ENCODE measurements at regions not wholly inside any gene's neighbourhood (a gene's known extent, or its start where the extent isn't known, plus 50 kb on each side); places are given as distances from the start of the nearest gene placed in this dataset.
A peak's percentile ranks its signal among the peaks of the same experiment; 100 is the strongest.

DNA sequence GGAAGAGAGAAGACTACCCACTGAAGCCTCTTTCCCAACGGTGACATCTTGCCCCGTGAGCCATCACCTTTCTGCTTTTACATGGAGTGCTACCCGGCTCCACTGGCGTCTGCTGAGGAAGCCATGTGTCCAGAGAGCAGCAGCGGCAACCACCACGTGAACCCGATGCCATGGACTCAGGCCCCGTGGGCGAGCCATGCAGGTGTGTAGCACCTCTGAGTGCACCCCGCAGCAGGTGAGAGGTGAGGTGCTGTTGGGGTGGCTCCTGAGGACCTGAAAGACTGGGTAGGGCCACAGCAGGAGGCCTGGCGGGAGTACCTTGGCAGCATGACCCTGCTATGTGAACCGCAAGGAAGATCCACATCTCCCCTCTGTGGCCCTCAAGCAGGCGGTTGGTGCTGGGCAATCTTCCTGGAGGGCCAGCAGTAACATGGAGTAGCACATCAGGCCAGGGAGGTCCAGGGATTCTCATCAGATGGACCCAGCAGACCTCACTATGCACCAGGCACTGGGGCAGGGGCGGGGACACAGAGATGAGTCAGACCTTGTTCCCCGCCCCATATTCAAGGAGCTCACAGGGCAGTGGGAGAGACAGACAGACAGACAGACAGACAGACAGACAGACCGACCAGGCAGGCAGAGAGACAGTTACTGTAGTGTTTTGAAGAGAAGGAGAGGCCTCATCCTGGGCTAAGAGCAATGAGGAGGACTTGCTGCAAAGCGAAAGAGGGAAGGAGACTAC lies 129.6 kb downstream of the PAPOLA start:
- Histone ChIP-seq H2BK20ac (ENCODE audit: low read length) (no peak overlapping the region), H3K27me3 (replicated peaks in 1 of 4; ENCODE audit: control insufficient read depth in 3 of 4, extremely low read depth in 1 of 4, insufficient read depth in 3 of 4, low read length in 3 of 4) (no peaks in the 10 kb centered on the region), H2BK15ac (ENCODE audit: low read length) (no peak overlapping the region), H3K79me2 (ENCODE audit: control insufficient read depth in 1 of 2, insufficient read depth in 2 of 2, low read length in 2 of 2) (no peaks in the 10 kb centered on the region), H2AK5ac (ENCODE audit: low read depth, low read length) (no peak overlapping the region), H3K23me2 (ENCODE audit: low read depth, low read length) (no peaks in the 10 kb centered on the region), H3K4me3 (ENCODE audit: extremely low read depth in 1 of 4, insufficient read depth in 2 of 4, low read depth in 3 of 4, low read length in 4 of 4) (no peak overlapping the region), H4K20me1 (replicated peaks in 1 of 2; ENCODE audit: control insufficient read depth in 1 of 2, insufficient read depth in 2 of 2, low read length in 2 of 2) (no peaks in the 10 kb centered on the region), H4K8ac (ENCODE audit: extremely low read depth, insufficient read depth, low read length) (peak overlapping the region; percentile 12; the same call in 1 of the 2 replicates), H3K4ac (replicated peaks; ENCODE audit: insufficient read length, low read depth, low read length) (no peak overlapping the region), H3K56ac (replicated peaks; ENCODE audit: insufficient read length, low read depth, low read length) (no peak overlapping the region), H2BK12ac (ENCODE audit: low read depth, low read length) (no peak overlapping the region), H3K14ac (ENCODE audit: insufficient read length) (no peak overlapping the region), H2AFZ (ENCODE audit: low read length) (no peak overlapping the region; the same call in 1 of the 2 replicates), H3K4me2 (ENCODE audit: insufficient read depth in 1 of 2, low read depth in 2 of 2, low read length in 2 of 2) (no peak overlapping the region), H3K9me3 (ENCODE audit: insufficient read depth in 2 of 2, low read depth in 1 of 2, low read length in 1 of 2) (peaks cover 0 to 4% of the 10 kb centered on the region in 2 experiments; a peak in 1 of 4 replicates), H3K23ac (ENCODE audit: insufficient read length) (no peak overlapping the region), H2BK5ac (ENCODE audit: low read depth, low read length) (no peak overlapping the region), H3K18ac (ENCODE audit: extremely low read depth, low read length) (no peak overlapping the region), H4K5ac (ENCODE audit: insufficient read length, low read depth, low read length) (no peak overlapping the region), H3K36me3 (ENCODE audit: control insufficient read depth in 2 of 4, insufficient read depth in 4 of 4, low read length in 3 of 4) (no peaks in the 10 kb centered on the region), H2BK120ac (replicated peaks; ENCODE audit: low read depth, low read length) (no peak overlapping the region), H3K4me1 (replicated peaks in 1 of 4; ENCODE audit: control insufficient read depth in 3 of 4, insufficient read depth in 4 of 4, low read length in 3 of 4) (no peaks in the 10 kb centered on the region; a peak in 1 of 7 replicates), H3K9ac (replicated peaks in 1 of 4; ENCODE audit: extremely low read depth in 1 of 4, low read depth in 3 of 4, low read length in 3 of 4) (no peak overlapping the region), H3K27ac (ENCODE audit: low read depth, low read length) (no peak overlapping the region), H3K79me1 (ENCODE audit: low read depth, low read length) (no peaks in the 10 kb centered on the region), H4K91ac (replicated peaks; ENCODE audit: insufficient read length, low read length) (peak overlapping the region; percentile 38)
- DNase-seq (ENCODE audit: low read depth in 1 of 2, low spot score in 2 of 2): peak in 1 of 2 experiments; percentile 39
- POLR2A ChIA-PET (ENCODE audit: partially characterized antibody): no interaction called here
- no peak for FAIRE-seq
- CTCF ChIA-PET (ENCODE audit: partially characterized antibody): no interaction called here
- TF ChIP-seq KDM5A (IDR thresholded peaks at IDR 0.05; ENCODE audit: low read length) (no peak), RAD21 (IDR thresholded peaks at IDR 0.05 in 1 of 2, conservative IDR thresholded peaks at IDR 0.05 in 1 of 2; ENCODE audit: low read depth in 2 of 2, low read length in 2 of 2) (no peak), MAX (IDR thresholded peaks at IDR 0.05) (no peak), SP2 (IDR thresholded peaks at IDR 0.05; ENCODE audit: low read length) (no peak), ZNF274 (IDR thresholded peaks at IDR 0.05; ENCODE audit: borderline replicate concordance, extremely low read depth, low read length) (no peak), SIX5 (IDR thresholded peaks at IDR 0.05; ENCODE audit: low read depth, low read length) (no peak), USF2 (IDR thresholded peaks at IDR 0.05; ENCODE audit: low read length) (no peak), TAF7 (optimal IDR thresholded peaks at IDR 0.05; ENCODE audit: borderline replicate concordance, low read depth, low read length) (no peak)
- WGBS, 2 experiments (ENCODE audit: extremely low coverage in 1 of 2, insufficient coverage in 1 of 2, insufficient read length in 1 of 2, insufficient replicate concordance in 2 of 2, low coverage in 1 of 2, low lambda C conversion rate in 2 of 2, missing lambda C conversion rate in 1 of 2): 93% methylated on average over 16 of the region's 17 CpGs; no CpG with 5 or more reads in 1 of the 2 experiments
